ENCODE measurements at regions not wholly inside any gene's neighbourhood (a gene's known extent, or its start where the extent isn't known, plus 50 kb on each side); places are given as distances from the start of the nearest gene placed in this dataset.

GRCh38 chr1:224061436-224061835 lies 52.5 kb upstream of the FBXO28 start:
- Histone ChIP-seq H3K27ac (no peak overlapping the region), H3K4me3 (no peak overlapping the region)
- DNase-seq (ENCODE audit: low spot score), result no peak
- TF ChIP-seq CTCF (IDR thresholded peaks at IDR 0.05), result no peak

DNA sequence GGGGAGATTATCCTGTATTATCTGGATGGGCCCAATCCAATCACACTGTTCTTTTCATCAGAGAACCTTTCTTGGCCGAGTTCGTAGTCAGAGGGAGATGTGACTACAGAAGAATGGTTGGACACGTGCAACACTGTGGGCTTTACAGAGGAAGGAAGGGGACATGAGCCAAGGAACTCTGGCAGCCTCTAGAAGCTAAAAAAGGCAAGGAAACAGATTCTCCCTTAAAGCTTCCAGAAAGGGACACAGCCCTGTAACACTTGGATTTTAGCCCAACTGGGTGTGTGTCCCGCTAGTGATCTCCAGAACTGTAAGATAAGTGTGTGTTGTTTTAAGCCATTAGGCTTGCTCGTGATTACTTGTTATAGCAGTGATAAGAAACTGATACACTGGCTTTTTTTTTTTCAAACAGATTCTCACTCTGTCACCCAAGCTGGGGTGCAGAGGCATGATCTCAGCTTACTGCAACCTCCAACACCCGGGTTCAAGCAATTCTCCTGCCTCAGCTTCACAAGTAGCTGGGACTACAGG lies 53.9 kb upstream of the FBXO28 start:
- no peak for TF ChIP-seq CTCF (IDR thresholded peaks at IDR 0.05)
- DNase-seq (ENCODE audit: low spot score), result no peak
- Histone ChIP-seq H3K4me3 (no peak overlapping the region), H3K27ac (no peak overlapping the region)

DNA sequence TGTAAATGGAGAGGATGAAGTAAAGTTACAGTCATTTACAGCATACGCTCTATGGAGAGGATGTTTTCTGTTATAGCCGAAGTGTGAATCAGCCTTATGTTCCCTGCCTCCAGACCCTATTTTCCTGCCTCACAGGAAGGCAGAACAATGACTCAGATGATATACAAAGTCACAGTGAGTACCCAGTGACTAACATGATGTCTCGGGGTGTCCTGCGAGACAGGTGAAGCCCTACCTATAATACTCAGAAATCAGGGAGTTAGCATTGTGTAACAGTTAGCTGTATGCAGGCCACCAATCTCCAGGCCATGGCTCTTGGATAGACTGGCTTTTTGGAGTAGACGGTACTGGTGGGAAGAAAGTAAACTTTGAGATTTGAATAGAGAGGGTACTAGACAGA lies 55.6 kb upstream of the FBXO28 start:
- no peak overlapping the region for H3K4me3 ChIP-seq
- no peak overlapping the region for H3K27ac ChIP-seq
- no peak for DNase-seq (ENCODE audit: low spot score)
- no peak for TF ChIP-seq CTCF (IDR thresholded peaks at IDR 0.05)

GRCh38 chr1:224057461-224058199 lies 56.3 kb upstream of the FBXO28 start:
- no peak for TF ChIP-seq CTCF (IDR thresholded peaks at IDR 0.05)
- DNase-seq (ENCODE audit: low spot score), result no peak
- H3K4me3 ChIP-seq, result no peak overlapping the region
- no peak overlapping the region for H3K27ac ChIP-seq

DNA sequence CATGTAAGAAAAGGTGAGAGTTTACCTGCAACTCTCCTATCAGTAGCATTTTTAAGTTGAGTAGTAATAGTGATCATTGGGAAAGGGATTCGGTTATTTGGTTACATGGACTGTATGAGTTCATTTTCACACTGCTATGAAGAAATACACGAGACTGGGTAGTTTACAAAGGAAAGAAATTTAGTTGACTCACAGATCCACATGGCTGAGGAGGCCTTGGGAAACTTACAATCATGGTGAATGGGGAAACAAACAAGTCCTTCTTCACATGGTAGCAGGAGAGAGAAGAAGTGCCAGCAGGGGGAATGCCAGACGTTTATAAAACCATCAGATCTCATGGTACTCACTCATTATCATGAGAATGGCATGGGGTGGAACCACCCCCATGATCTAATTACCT lies 59.3 kb upstream of the FBXO28 start:
- no peak for TF ChIP-seq CTCF (IDR thresholded peaks at IDR 0.05)
- DNase-seq (ENCODE audit: low spot score), result no peak
- Histone ChIP-seq H3K27ac (no peak overlapping the region), H3K4me3 (no peak overlapping the region)

DNA sequence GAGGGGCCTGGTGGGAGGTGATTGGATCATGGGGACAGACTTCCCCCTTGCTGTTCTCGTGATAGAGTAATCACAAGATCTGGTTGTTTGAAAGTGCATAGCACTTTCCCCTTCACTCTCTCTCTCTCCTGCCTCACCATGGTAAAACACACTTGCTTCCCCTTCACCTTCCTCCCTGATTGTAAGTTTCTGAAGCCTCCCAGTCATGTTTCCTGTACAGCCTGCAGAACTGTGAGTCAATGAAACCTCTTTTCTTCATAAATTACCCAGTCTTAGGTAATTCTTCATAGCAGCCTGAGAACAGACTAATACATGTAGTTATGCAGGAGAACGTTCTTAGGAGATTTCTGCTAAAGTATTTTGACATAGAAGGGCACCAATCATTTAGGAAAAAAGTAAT lies 59.9 kb upstream of the FBXO28 start:
- no peak for DNase-seq (ENCODE audit: low spot score)
- TF ChIP-seq CTCF (IDR thresholded peaks at IDR 0.05), result no peak
- Histone ChIP-seq H3K27ac (no peak overlapping the region), H3K4me3 (no peak overlapping the region)

GRCh38 chr1:224053456-224053855 lies 60.5 kb upstream of the FBXO28 start:
- TF ChIP-seq CTCF (IDR thresholded peaks at IDR 0.05), result no peak
- no peak overlapping the region for H3K4me3 ChIP-seq
- no peak overlapping the region for H3K27ac ChIP-seq
- DNase-seq (ENCODE audit: low spot score), result no peak
